ENCODE measurements at regions not wholly inside any gene's neighbourhood (a gene's known extent, or its start where the extent isn't known, plus 50 kb on each side); places are given as distances from the start of the nearest gene placed in this dataset.

- Histone ChIP-seq H3K4me1 (ENCODE audit: control insufficient read depth in 2 of 2, insufficient read depth in 2 of 2, low read length in 2 of 2) (no peaks in the 10 kb centered on the region), H3K79me2 (ENCODE audit: control insufficient read depth, insufficient read depth, low read length) (no peaks in the 10 kb centered on the region), H3K4me3 (ENCODE audit: control extremely low read depth in 1 of 5, extremely low read depth in 1 of 5, insufficient read depth in 1 of 5, low read depth in 2 of 5, low read length in 4 of 5) (no peak overlapping the region), H3K27ac (ENCODE audit: low read length in 2 of 2) (no peak overlapping the region), H3K9ac (ENCODE audit: low read length) (no peak overlapping the region), H4K20me1 (ENCODE audit: control insufficient read depth, insufficient read depth, low read length, poor library complexity, severe bottlenecking) (no peaks in the 10 kb centered on the region), H3K27me3 (replicated peaks in 1 of 4; ENCODE audit: control extremely low read depth in 1 of 4, control insufficient read depth in 3 of 4, insufficient read depth in 4 of 4, low read length in 3 of 4) (no peaks in the 10 kb centered on the region), H3K36me3 (replicated peaks in 1 of 2; ENCODE audit: control extremely low read depth in 1 of 2, control insufficient read depth in 1 of 2, extremely low read depth in 1 of 2, insufficient read depth in 2 of 2, low read length in 1 of 2) (no peaks in the 10 kb centered on the region), H3K9me3 (ENCODE audit: control extremely low read depth in 1 of 3, control insufficient read depth in 2 of 3, insufficient read depth in 1 of 3, low read length in 2 of 3) (no peaks in the 10 kb centered on the region), H2AFZ (ENCODE audit: insufficient read depth, low read depth, low read length, poor library complexity, severe bottlenecking) (no peak overlapping the region), H3K4me2 (replicated peaks; ENCODE audit: low read depth, low read length, poor library complexity, severe bottlenecking) (no peak overlapping the region)
- ChIA-PET CTCF (no interaction called here), POLR2A (no interaction called here)
- ATAC-seq (ENCODE audit: low read depth), result no peak
- no peaks in the 10 kb centered on the region for H3K27me3 Mint-ChIP-seq
- TF ChIP-seq EZH2 (IDR thresholded peaks at IDR 0.05; ENCODE audit: borderline replicate concordance, insufficient read depth, low read depth, low read length, poor library complexity, severe bottlenecking) (no peak), CTCF (IDR thresholded peaks at IDR 0.05) (no peak)
- H3K9me3 Mint-ChIP-seq (ENCODE audit: insufficient read depth), result peaks cover 2% of the 10 kb centered on the region
- no peaks in the 10 kb centered on the region for H3K4me1 Mint-ChIP-seq
- DNase-seq, result no peak
- no peak overlapping the region for H3K27ac Mint-ChIP-seq
- no peak overlapping the region for H3K4me3 Mint-ChIP-seq
- intact Hi-C loops (cut with micrococcal nuclease), result no loop called here
These were observed 245.4 kb downstream of the IPO8 start for GRCh38 chr12:30450226-30450625.

- H3K4me3 Mint-ChIP-seq, result no peak overlapping the region
- no peak overlapping the region for H2AFZ ChIP-seq (ENCODE audit: insufficient read depth, low read depth, low read length, poor library complexity, severe bottlenecking)
- no peak overlapping the region for H3K4me2 ChIP-seq (replicated peaks; ENCODE audit: low read depth, low read length, poor library complexity, severe bottlenecking)
- no peaks in the 10 kb centered on the region for H3K27me3 Mint-ChIP-seq
- H4K20me1 ChIP-seq (ENCODE audit: control insufficient read depth, insufficient read depth, low read length, poor library complexity, severe bottlenecking), result no peaks in the 10 kb centered on the region
- intact Hi-C loops (cut with micrococcal nuclease), result no loop called here
- H3K9ac ChIP-seq (ENCODE audit: low read length), result no peak overlapping the region
- no peaks in the 10 kb centered on the region for H3K4me1 ChIP-seq (ENCODE audit: control insufficient read depth in 2 of 2, insufficient read depth in 2 of 2, low read length in 2 of 2)
- no peaks in the 10 kb centered on the region for H3K79me2 ChIP-seq (ENCODE audit: control insufficient read depth, insufficient read depth, low read length)
- H3K27ac Mint-ChIP-seq, result no peak overlapping the region
- no peaks in the 10 kb centered on the region for H3K4me1 Mint-ChIP-seq
- ChIA-PET POLR2A (no interaction called here), CTCF (no interaction called here)
- DNase-seq, result no peak
- H3K4me3 ChIP-seq (ENCODE audit: control extremely low read depth in 1 of 5, extremely low read depth in 1 of 5, insufficient read depth in 1 of 5, low read depth in 2 of 5, low read length in 4 of 5), result no peak overlapping the region
- no peaks in the 10 kb centered on the region for H3K36me3 ChIP-seq (replicated peaks in 1 of 2; ENCODE audit: control extremely low read depth in 1 of 2, control insufficient read depth in 1 of 2, extremely low read depth in 1 of 2, insufficient read depth in 2 of 2, low read length in 1 of 2)
- 80% methylated on average over 1 of the region's 2 CpGs for WGBS (ENCODE audit: insufficient coverage)
- no peak for ATAC-seq (ENCODE audit: low read depth)
- H3K27ac ChIP-seq (ENCODE audit: low read length in 2 of 2), result no peak overlapping the region
- no peaks in the 10 kb centered on the region for H3K9me3 ChIP-seq (ENCODE audit: control extremely low read depth in 1 of 3, control insufficient read depth in 2 of 3, insufficient read depth in 1 of 3, low read length in 2 of 3)
- H3K27me3 ChIP-seq (replicated peaks in 1 of 4; ENCODE audit: control extremely low read depth in 1 of 4, control insufficient read depth in 3 of 4, insufficient read depth in 4 of 4, low read length in 3 of 4), result no peaks in the 10 kb centered on the region
- no peak for TF ChIP-seq EZH2 (IDR thresholded peaks at IDR 0.05; ENCODE audit: borderline replicate concordance, insufficient read depth, low read depth, low read length, poor library complexity, severe bottlenecking)
- no peak for TF ChIP-seq CTCF (IDR thresholded peaks at IDR 0.05)
- H3K9me3 Mint-ChIP-seq (ENCODE audit: insufficient read depth), result peaks cover 2% of the 10 kb centered on the region
These were observed 247.6 kb downstream of the IPO8 start for GRCh38 chr12:30448038-30448437.
